Neuronal stem cell (in vitro differentiated cells): ENCODE measurements at regions not wholly inside any gene's neighbourhood (a gene's known extent, or its start where the extent isn't known, plus 50 kb on each side); places are given as distances from the start of the nearest gene placed in this dataset.

Experiments used
- DNase-seq: peaks from one replicate; pipeline ENCODE4 v3.0.0-alpha.2; 2013; ENCODE audit warnings: low spot score
- H2AFZ ChIP-seq: one replicate; pipeline ENCODE4 v1.6.1; 2013; ENCODE audit warnings: mild to moderate bottlenecking, low read length, inconsistent platforms
- H2AK5ac ChIP-seq: 2 replicates; pipeline ENCODE4 v1.6.1; 2013; ENCODE audit warnings: low read depth, mild to moderate bottlenecking, inconsistent platforms, low read length, moderate library complexity, mixed read lengths
- H2BK120ac ChIP-seq: 2 replicates; pipeline ENCODE4 v1.6.1; 2013; ENCODE audit warnings: low read depth, mild to moderate bottlenecking, inconsistent platforms, low read length, moderate library complexity, mixed read lengths
- H2BK12ac ChIP-seq: one replicate; pipeline ENCODE4 v1.6.1; 2013; ENCODE audit warnings: low read length, inconsistent platforms
- H2BK15ac ChIP-seq: 2 replicates; pipeline ENCODE4 v1.6.1; 2013; ENCODE audit warnings: mild to moderate bottlenecking, low read length, inconsistent platforms, mixed read lengths
- H2BK5ac ChIP-seq: one replicate; pipeline ENCODE4 v1.6.1; 2013; ENCODE audit warnings: inconsistent platforms, mild to moderate bottlenecking, low read length, moderate library complexity
- H3K14ac ChIP-seq: one replicate; pipeline ENCODE4 v1.6.1; 2013; ENCODE audit warnings: low read length, inconsistent platforms
- H3K18ac ChIP-seq: 2 replicates; pipeline ENCODE4 v1.6.1; 2013; ENCODE audit warnings: low read length, inconsistent platforms
- H3K23ac ChIP-seq: 2 replicates; pipeline ENCODE4 v1.6.1; 2013; ENCODE audit warnings: low read depth, mild to moderate bottlenecking, mixed read lengths, low read length, inconsistent platforms; ENCODE audit not compliant: poor library complexity
- H3K27ac ChIP-seq: replicated peaks from 3 replicates; pipeline ENCODE4 v1.5.1; 2013; ENCODE audit warnings: low read length, inconsistent platforms
- H3K27me3 ChIP-seq, 3 experiments: 2 replicates each; pipeline ENCODE4 v1.6.1; 2013; ENCODE audit warnings: low read length in 3 of 3, mild to moderate bottlenecking in 2 of 3, inconsistent platforms in 1 of 3, low read depth in 1 of 3, mixed read lengths in 1 of 3, moderate library complexity in 1 of 3; ENCODE audit not compliant: control insufficient read depth in 3 of 3, insufficient read depth in 3 of 3
- H3K36me3 ChIP-seq, 2 donors: replicated peaks in 1 of 2; 2 replicates each; pipeline ENCODE4 v1.6.1; 2013; ENCODE audit warnings: low read length in 2 of 2; ENCODE audit not compliant: control insufficient read depth in 2 of 2, insufficient read depth in 2 of 2
- H3K4ac ChIP-seq: 2 replicates; pipeline ENCODE4 v1.6.1; 2013; ENCODE audit warnings: inconsistent platforms, mild to moderate bottlenecking, low read length, moderate library complexity
- H3K4me1 ChIP-seq, 2 donors: 1 replicate in 1 of 2; 2 replicates in 1 of 2; pipeline ENCODE4 v1.6.1; 2013; ENCODE audit warnings: low read length in 2 of 2, low read depth in 1 of 2; ENCODE audit not compliant: control insufficient read depth in 2 of 2, insufficient read depth in 1 of 2
- H3K4me2 ChIP-seq: one replicate; pipeline ENCODE4 v1.6.1; 2013; ENCODE audit warnings: mild to moderate bottlenecking, low read length, inconsistent platforms; ENCODE audit not compliant: insufficient read depth, poor library complexity, severe bottlenecking
- H3K4me3 ChIP-seq, 2 donors: 2 replicates each; pipeline ENCODE4 v1.5.1; 2013; ENCODE audit warnings: low read length in 2 of 2, mild to moderate bottlenecking in 2 of 2, inconsistent platforms in 1 of 2, moderate library complexity in 1 of 2
- H3K79me1 ChIP-seq: one replicate; pipeline ENCODE4 v1.6.1; 2013; ENCODE audit warnings: low read depth, mild to moderate bottlenecking, inconsistent platforms, low read length, moderate library complexity
- H3K9ac ChIP-seq: one replicate; pipeline ENCODE4 v1.6.1; 2013; ENCODE audit warnings: mild to moderate bottlenecking, low read depth, low read length, inconsistent platforms; ENCODE audit not compliant: poor library complexity
- H3K9me3 ChIP-seq, 2 donors: replicated peaks in 1 of 2; 2 replicates each; pipeline versions ENCODE3 to v1.6.1; 2013; ENCODE audit warnings: low read length in 2 of 2, mild to moderate bottlenecking in 2 of 2, inconsistent platforms in 1 of 2, low read depth in 1 of 2, mixed read lengths in 1 of 2, moderate library complexity in 1 of 2; ENCODE audit not compliant: control insufficient read depth in 2 of 2, insufficient read depth in 1 of 2
- H4K8ac ChIP-seq: one replicate; pipeline ENCODE4 v1.6.1; 2013; ENCODE audit warnings: low read depth, mild to moderate bottlenecking, inconsistent platforms, low read length, moderate library complexity
- H4K91ac ChIP-seq: one replicate; pipeline ENCODE4 v1.6.1; 2013; ENCODE audit warnings: low read length, low read depth, mild to moderate bottlenecking, inconsistent platforms; ENCODE audit not compliant: poor library complexity
- WGBS, 2 donors: extraction: QIAGEN DNeasy Blood & Tissue Kit; methylation state at CpG; one replicate each; pipeline ENCODE4 v1.1.7; 2013; ENCODE audit warnings: missing lambda C conversion rate in 2 of 2, mixed read lengths in 1 of 2; ENCODE audit not compliant: insufficient read length in 2 of 2, insufficient replicate concordance in 1 of 2; ENCODE audit errors: extremely low coverage in 2 of 2; 5-methylcytosine and 5-hydroxymethylcytosine counted together

- Histone ChIP-seq H3K4ac (no peak overlapping the region), H3K4me2 (no peak overlapping the region), H3K79me1 (no peaks in the 10 kb centered on the region), H3K36me3 (no peaks in the 10 kb centered on the region), H3K9ac (no peak overlapping the region), H3K4me1 (peaks cover 0 to 4% of the 10 kb centered on the region in 2 donors), H3K23ac (no peak overlapping the region), H3K27me3 (no peaks in the 10 kb centered on the region), H2BK5ac (no peak overlapping the region), H4K91ac (no peak overlapping the region), H3K14ac (no peak overlapping the region), H3K4me3 (no peak overlapping the region), H3K9me3 (no peaks in the 10 kb centered on the region), H3K27ac (no peak overlapping the region), H2BK120ac (no peak overlapping the region), H2BK12ac (no peak overlapping the region), H2AFZ (no peak overlapping the region), H2AK5ac (peak overlapping the region; percentile 79), H2BK15ac (peak overlapping the region; percentile 97), H3K18ac (no peak overlapping the region), H4K8ac (no peak overlapping the region)
- no peak for DNase-seq
Observed at GRCh38 chr6:167547328-167547692, 222.4 kb downstream of the TTLL2 start.

GRCh38 chr6:167547751-167548150 lies 222.9 kb downstream of the TTLL2 start:
- Histone ChIP-seq H3K27me3 (no peaks in the 10 kb centered on the region), H2BK5ac (no peak overlapping the region), H2BK12ac (no peak overlapping the region), H4K91ac (no peak overlapping the region), H3K4me2 (no peak overlapping the region), H3K9me3 (no peaks in the 10 kb centered on the region), H3K9ac (no peak overlapping the region), H3K79me1 (no peaks in the 10 kb centered on the region), H3K23ac (no peak overlapping the region), H3K4ac (no peak overlapping the region), H2BK120ac (no peak overlapping the region), H2AK5ac (no peak overlapping the region), H3K18ac (no peak overlapping the region), H4K8ac (no peak overlapping the region), H3K14ac (no peak overlapping the region), H3K4me1 (peaks cover 0 to 4% of the 10 kb centered on the region in 2 donors), H3K27ac (no peak overlapping the region), H3K4me3 (no peak overlapping the region), H3K36me3 (no peaks in the 10 kb centered on the region), H2BK15ac (no peak overlapping the region), H2AFZ (no peak overlapping the region)
- DNase-seq: no peak
- WGBS, 2 donors: no CpG with 5 or more reads among the region's 7 CpGs

GRCh38 chr6:167548451-167548850 lies 223.6 kb downstream of the TTLL2 start:
- DNase-seq: no peak
- Histone ChIP-seq H3K23ac (no peak overlapping the region), H2BK12ac (peak overlapping the region; percentile 26), H3K79me1 (no peaks in the 10 kb centered on the region), H3K4ac (no peak overlapping the region), H3K18ac (peak overlapping the region; percentile 82), H3K4me3 (no peak overlapping the region), H3K9me3 (no peaks in the 10 kb centered on the region), H3K4me2 (no peak overlapping the region), H2AK5ac (peak overlapping the region; percentile 7), H4K8ac (no peak overlapping the region), H2BK15ac (peak overlapping the region; percentile 12), H3K14ac (no peak overlapping the region), H3K27ac (no peak overlapping the region), H4K91ac (no peak overlapping the region), H3K27me3 (no peaks in the 10 kb centered on the region), H2BK5ac (no peak overlapping the region), H2BK120ac (no peak overlapping the region), H3K4me1 (peaks cover 0 to 6% of the 10 kb centered on the region in 2 donors), H2AFZ (no peak overlapping the region), H3K36me3 (no peaks in the 10 kb centered on the region), H3K9ac (no peak overlapping the region)
- WGBS, 2 donors: no CpG with 5 or more reads among the region's 5 CpGs

GRCh38 chr6:167549213-167549612 lies 224.3 kb downstream of the TTLL2 start:
- Histone ChIP-seq H2BK5ac (no peak overlapping the region), H2AFZ (no peak overlapping the region), H2AK5ac (no peak overlapping the region), H2BK15ac (no peak overlapping the region), H3K4ac (no peak overlapping the region), H2BK120ac (no peak overlapping the region), H4K8ac (no peak overlapping the region), H3K4me2 (no peak overlapping the region), H4K91ac (no peak overlapping the region), H3K18ac (peak overlapping the region; percentile 55), H3K79me1 (no peaks in the 10 kb centered on the region), H3K27ac (no peak overlapping the region), H3K4me3 (no peak overlapping the region), H3K36me3 (no peaks in the 10 kb centered on the region), H3K9ac (no peak overlapping the region), H2BK12ac (no peak overlapping the region), H3K23ac (no peak overlapping the region), H3K4me1 (peaks cover 0 to 9% of the 10 kb centered on the region in 2 donors), H3K9me3 (no peaks in the 10 kb centered on the region), H3K27me3 (no peaks in the 10 kb centered on the region), H3K14ac (no peak overlapping the region)
- WGBS, 2 donors: no CpG with 5 or more reads among the region's 9 CpGs
- no peak for DNase-seq
